H9 (cell line): ENCODE measurements at regions not wholly inside any gene's neighbourhood (a gene's known extent, or its start where the extent isn't known, plus 50 kb on each side); places are given as distances from the start of the nearest gene placed in this dataset.

Source experiments
- DNase-seq: peaks from one replicate; pipeline ENCODE4 v3.0.0-alpha.2; 2017
- H2AFZ ChIP-seq: one replicate; pipeline ENCODE4 v1.6.1; 2013; ENCODE audit warnings: mild to moderate bottlenecking, low read length, control low read depth, moderate library complexity
- H2AK5ac ChIP-seq: 2 replicates; pipeline ENCODE4 v1.6.1; 2013; ENCODE audit warnings: low read length, control low read depth, mixed read lengths; ENCODE audit not compliant: insufficient read length
- H2BK120ac ChIP-seq: one replicate; pipeline ENCODE4 v1.6.1; 2013; ENCODE audit warnings: low read depth, mild to moderate bottlenecking, low read length, control low read depth, inconsistent platforms; ENCODE audit not compliant: poor library complexity, severe bottlenecking
- H2BK12ac ChIP-seq: 2 replicates; pipeline ENCODE4 v1.6.1; 2013; ENCODE audit warnings: low read length, control low read depth, mixed read lengths, low read depth; ENCODE audit not compliant: insufficient read length
- H2BK15ac ChIP-seq: 2 replicates; pipeline ENCODE4 v1.6.1; 2013; ENCODE audit warnings: low read depth, low read length, control low read depth
- H2BK20ac ChIP-seq: one replicate; pipeline ENCODE4 v1.6.1; 2013; ENCODE audit warnings: low read depth, mild to moderate bottlenecking, low read length, control low read depth, inconsistent platforms; ENCODE audit not compliant: poor library complexity, severe bottlenecking
- H2BK5ac ChIP-seq: 2 replicates; pipeline ENCODE4 v1.6.1; 2013; ENCODE audit warnings: low read length, control low read depth, mixed read lengths; ENCODE audit not compliant: insufficient read length
- H3K14ac ChIP-seq: 2 replicates; pipeline ENCODE4 v1.6.1; 2013; ENCODE audit warnings: low read length, control low read depth; ENCODE audit not compliant: insufficient read depth
- H3K18ac ChIP-seq: 2 replicates; pipeline ENCODE4 v1.6.1; 2013; ENCODE audit warnings: low read depth, mild to moderate bottlenecking, mixed read lengths, low read length, control low read depth; ENCODE audit not compliant: insufficient read length
- H3K23ac ChIP-seq: 2 replicates; pipeline ENCODE4 v1.6.1; 2013; ENCODE audit warnings: low read length, control low read depth, mixed read lengths, low read depth; ENCODE audit not compliant: insufficient read length
- H3K23me2 ChIP-seq: 2 replicates; pipeline ENCODE4 v1.6.1; 2013; ENCODE audit warnings: low read depth, mild to moderate bottlenecking, mixed read lengths, low read length, control low read depth; ENCODE audit not compliant: insufficient read length, poor library complexity, severe bottlenecking
- H3K27ac ChIP-seq: 2 replicates; pipeline ENCODE4 v1.5.1; 2013; ENCODE audit warnings: low read length, control low read depth, mixed read lengths, low read depth; ENCODE audit not compliant: insufficient read length
- H3K27me3 ChIP-seq: 2 replicates; pipeline ENCODE4 v1.6.1; 2013; ENCODE audit warnings: low read length, control low read depth, inconsistent platforms; ENCODE audit not compliant: insufficient read depth
- H3K4ac ChIP-seq: 2 replicates; pipeline ENCODE4 v1.6.1; 2013; ENCODE audit warnings: low read depth, mild to moderate bottlenecking, control low read depth, inconsistent platforms, low read length, moderate library complexity
- H3K4me1 ChIP-seq: 2 replicates; pipeline ENCODE4 v1.6.1; 2013; ENCODE audit warnings: low read length, control low read depth, inconsistent platforms; ENCODE audit not compliant: insufficient read depth
- H3K4me2 ChIP-seq: 2 replicates; pipeline ENCODE4 v1.6.1; 2013; ENCODE audit warnings: low read length, control low read depth, mixed read lengths; ENCODE audit not compliant: insufficient read length, insufficient read depth
- H3K56ac ChIP-seq: 2 replicates; pipeline ENCODE4 v1.6.1; 2013; ENCODE audit warnings: low read depth, mild to moderate bottlenecking, mixed read lengths, low read length, control low read depth; ENCODE audit not compliant: insufficient read length
- H3K79me1 ChIP-seq: 2 replicates; pipeline ENCODE4 v1.6.1; 2013; ENCODE audit warnings: low read depth, mild to moderate bottlenecking, moderate library complexity, low read length, control low read depth, inconsistent platforms; ENCODE audit not compliant: insufficient read depth, poor library complexity, severe bottlenecking
- H3K79me2 ChIP-seq: 2 replicates; pipeline ENCODE4 v1.6.1; 2013; ENCODE audit warnings: low read length, control low read depth, inconsistent platforms; ENCODE audit not compliant: insufficient read depth
- H3K9ac ChIP-seq: 2 replicates; pipeline ENCODE4 v1.6.1; 2013; ENCODE audit warnings: low read length, control low read depth, mixed read lengths; ENCODE audit not compliant: insufficient read length; ENCODE audit errors: extremely low read depth
- H3K9me3 ChIP-seq: one replicate; pipeline ENCODE4 v1.6.1; 2013; ENCODE audit warnings: low read depth, low read length, inconsistent platforms; ENCODE audit not compliant: control insufficient read depth
- H3T11ph ChIP-seq: one replicate; pipeline ENCODE4 v1.6.1; 2013; ENCODE audit warnings: mild to moderate bottlenecking, low read length, control low read depth, inconsistent platforms
- H4K20me1 ChIP-seq: one replicate; pipeline ENCODE4 v1.6.1; 2013; ENCODE audit not compliant: control insufficient read depth, insufficient read length, insufficient read depth
- H4K5ac ChIP-seq: 2 replicates; pipeline ENCODE4 v1.6.1; 2013; ENCODE audit warnings: low read depth, mild to moderate bottlenecking, mixed read lengths, low read length, control low read depth; ENCODE audit not compliant: insufficient read length
- H4K8ac ChIP-seq: replicated peaks from 2 replicates; pipeline ENCODE4 v1.6.1; 2013; ENCODE audit warnings: low read length, control low read depth, mixed read lengths, low read depth; ENCODE audit not compliant: insufficient read length
- H4K91ac ChIP-seq: 2 replicates; pipeline ENCODE4 v1.6.1; 2013; ENCODE audit warnings: low read depth, mild to moderate bottlenecking, moderate library complexity, mixed read lengths, low read length, control low read depth; ENCODE audit not compliant: insufficient read length
- H3K27ac Mint-ChIP-seq, 3 experiments: 2 replicates in 2 of 3; 3 replicates in 1 of 3; pipeline ENCODE4 v1.8.0; 2020 to 2021; ENCODE audit warnings: mixed read lengths in 3 of 3, mild to moderate bottlenecking in 1 of 3, moderate library complexity in 1 of 3
- H3K27me3 Mint-ChIP-seq: 2 replicates; pipeline ENCODE4 v1.8.0; 2021; ENCODE audit warnings: low read depth, mild to moderate bottlenecking, moderate library complexity, mixed read lengths
- H3K36me3 Mint-ChIP-seq, 3 experiments: 2 replicates in 2 of 3; 3 replicates in 1 of 3; pipeline ENCODE4 v1.8.0; 2020 to 2021; ENCODE audit warnings: low read depth in 3 of 3, mixed read lengths in 3 of 3; ENCODE audit not compliant: insufficient read depth in 1 of 3
- H3K4me1 Mint-ChIP-seq, 2 experiments: 2 replicates each; pipeline ENCODE4 v1.8.0; 2020; ENCODE audit warnings: mixed read lengths in 2 of 2
- H3K4me3 Mint-ChIP-seq, 2 experiments: 2 replicates in 1 of 2; 3 replicates in 1 of 2; pipeline ENCODE4 v1.8.0; 2020 to 2021; ENCODE audit warnings: mild to moderate bottlenecking in 2 of 2, mixed read lengths in 2 of 2, moderate library complexity in 1 of 2
- H3K9me3 Mint-ChIP-seq, 2 experiments: 2 replicates in 1 of 2; 3 replicates in 1 of 2; pipeline ENCODE4 v1.8.0; 2020; ENCODE audit warnings: mild to moderate bottlenecking in 2 of 2, mixed read lengths in 2 of 2, moderate library complexity in 1 of 2
- WGBS: extraction: QIAGEN DNeasy Blood & Tissue Kit; methylation state at CpG from one replicate; pipeline ENCODE4 v1.1.7; 2013; ENCODE audit warnings: missing lambda C conversion rate, low lambda C conversion rate, mixed read lengths; ENCODE audit not compliant: insufficient read length; ENCODE audit errors: extremely low coverage; 5-methylcytosine and 5-hydroxymethylcytosine counted together
- TF ChIP-seq, protein P1 (sequence below): fragments of 200-600 bp; sonication (generic); conservative IDR thresholded peaks from 3 replicates; pipeline ENCODE4 v1.8.0; 2021; ENCODE audit warnings: antibody characterized with exemption, mild to moderate bottlenecking

GRCh38 chr15:62223020-62223419 lies 57.9 kb upstream of the C2CD4B start:
- Histone ChIP-seq H2AK5ac (no peak overlapping the region), H2BK5ac (no peak overlapping the region), H2AFZ (no peak overlapping the region), H3K4ac (no peak overlapping the region), H3K79me2 (no peaks in the 10 kb centered on the region), H3K23ac (no peak overlapping the region), H3K27me3 (no peaks in the 10 kb centered on the region), H4K5ac (no peak overlapping the region), H3K18ac (no peak overlapping the region), H2BK120ac (no peak overlapping the region), H2BK12ac (no peak overlapping the region), H2BK15ac (no peak overlapping the region), H3K9me3 (peaks cover 5% of the 10 kb centered on the region), H3K9ac (no peak overlapping the region), H2BK20ac (no peak overlapping the region), H3K4me1 (no peaks in the 10 kb centered on the region), H3K27ac (no peak overlapping the region), H3K14ac (no peak overlapping the region), H3K79me1 (no peaks in the 10 kb centered on the region), H3K4me2 (no peak overlapping the region), H3K56ac (no peak overlapping the region), H4K8ac (no peak overlapping the region), H3T11ph (no peak overlapping the region), H4K91ac (no peak overlapping the region), H4K20me1 (no peaks in the 10 kb centered on the region), H3K23me2 (no peaks in the 10 kb centered on the region)
- DNase-seq, result no peak
- Mint-ChIP-seq H3K9me3 (peaks cover 12% of the 10 kb centered on the region in 2 experiments), H3K36me3 (peaks cover 4 to 8% (median 6%) of the 10 kb centered on the region in 3 experiments; a peak in 6 of 7 replicates), H3K4me1 (no peaks in the 10 kb centered on the region), H3K4me3 (no peak overlapping the region), H3K27ac (no peak overlapping the region; a peak in 1 of 7 replicates), H3K27me3 (no peaks in the 10 kb centered on the region)
- no CpG with 5 or more reads among the region's 2 CpGs for WGBS
- TF ChIP-seq, protein P1, sequence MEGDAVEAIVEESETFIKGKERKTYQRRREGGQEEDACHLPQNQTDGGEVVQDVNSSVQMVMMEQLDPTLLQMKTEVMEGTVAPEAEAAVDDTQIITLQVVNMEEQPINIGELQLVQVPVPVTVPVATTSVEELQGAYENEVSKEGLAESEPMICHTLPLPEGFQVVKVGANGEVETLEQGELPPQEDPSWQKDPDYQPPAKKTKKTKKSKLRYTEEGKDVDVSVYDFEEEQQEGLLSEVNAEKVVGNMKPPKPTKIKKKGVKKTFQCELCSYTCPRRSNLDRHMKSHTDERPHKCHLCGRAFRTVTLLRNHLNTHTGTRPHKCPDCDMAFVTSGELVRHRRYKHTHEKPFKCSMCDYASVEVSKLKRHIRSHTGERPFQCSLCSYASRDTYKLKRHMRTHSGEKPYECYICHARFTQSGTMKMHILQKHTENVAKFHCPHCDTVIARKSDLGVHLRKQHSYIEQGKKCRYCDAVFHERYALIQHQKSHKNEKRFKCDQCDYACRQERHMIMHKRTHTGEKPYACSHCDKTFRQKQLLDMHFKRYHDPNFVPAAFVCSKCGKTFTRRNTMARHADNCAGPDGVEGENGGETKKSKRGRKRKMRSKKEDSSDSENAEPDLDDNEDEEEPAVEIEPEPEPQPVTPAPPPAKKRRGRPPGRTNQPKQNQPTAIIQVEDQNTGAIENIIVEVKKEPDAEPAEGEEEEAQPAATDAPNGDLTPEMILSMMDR, result no peak
